ENCODE measurements at regions not wholly inside any gene's neighbourhood (a gene's known extent, or its start where the extent isn't known, plus 50 kb on each side); places are given as distances from the start of the nearest gene placed in this dataset.

DNA sequence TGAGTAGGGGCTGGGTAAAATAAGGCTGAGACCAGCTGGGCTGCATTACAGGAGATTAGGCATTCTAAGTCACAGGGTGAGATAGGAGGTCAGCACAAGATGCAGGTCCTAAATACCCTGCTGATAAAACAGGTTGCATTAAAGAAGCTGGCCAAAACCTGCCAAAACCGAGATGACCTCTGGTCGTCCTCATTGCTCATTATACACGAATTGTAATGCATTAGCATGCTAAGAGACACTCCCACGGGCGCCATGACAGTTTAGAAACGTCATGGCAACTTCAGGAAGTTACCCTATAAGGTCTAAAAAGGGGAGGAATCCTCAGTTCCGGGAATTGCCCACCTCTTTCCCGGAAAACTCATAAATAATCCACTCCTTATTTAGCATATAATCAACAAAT, 132.2 kb downstream of the ARL4C start:
- TF ChIP-seq, protein P1, sequence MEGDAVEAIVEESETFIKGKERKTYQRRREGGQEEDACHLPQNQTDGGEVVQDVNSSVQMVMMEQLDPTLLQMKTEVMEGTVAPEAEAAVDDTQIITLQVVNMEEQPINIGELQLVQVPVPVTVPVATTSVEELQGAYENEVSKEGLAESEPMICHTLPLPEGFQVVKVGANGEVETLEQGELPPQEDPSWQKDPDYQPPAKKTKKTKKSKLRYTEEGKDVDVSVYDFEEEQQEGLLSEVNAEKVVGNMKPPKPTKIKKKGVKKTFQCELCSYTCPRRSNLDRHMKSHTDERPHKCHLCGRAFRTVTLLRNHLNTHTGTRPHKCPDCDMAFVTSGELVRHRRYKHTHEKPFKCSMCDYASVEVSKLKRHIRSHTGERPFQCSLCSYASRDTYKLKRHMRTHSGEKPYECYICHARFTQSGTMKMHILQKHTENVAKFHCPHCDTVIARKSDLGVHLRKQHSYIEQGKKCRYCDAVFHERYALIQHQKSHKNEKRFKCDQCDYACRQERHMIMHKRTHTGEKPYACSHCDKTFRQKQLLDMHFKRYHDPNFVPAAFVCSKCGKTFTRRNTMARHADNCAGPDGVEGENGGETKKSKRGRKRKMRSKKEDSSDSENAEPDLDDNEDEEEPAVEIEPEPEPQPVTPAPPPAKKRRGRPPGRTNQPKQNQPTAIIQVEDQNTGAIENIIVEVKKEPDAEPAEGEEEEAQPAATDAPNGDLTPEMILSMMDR (IDR thresholded peaks at IDR 0.05; ENCODE audit: low read depth, low read length, poor library complexity, severe bottlenecking) = no peak
- TF ChIP-seq EZH2phosphoT487 (IDR thresholded peaks at IDR 0.05; ENCODE audit: borderline replicate concordance, low read length) = no peak
